ENCODE measurements at regions not wholly inside any gene's neighbourhood (a gene's known extent, or its start where the extent isn't known, plus 50 kb on each side); places are given as distances from the start of the nearest gene placed in this dataset.

- TF ChIP-seq CTCF (conservative IDR thresholded peaks at IDR 0.05; ENCODE audit: low read length) (no peak), EZH2phosphoT487 (IDR thresholded peaks at IDR 0.05; ENCODE audit: borderline replicate concordance) (no peak)
Observed at GRCh38 chr3:78348664-78349063, 1308.8 kb downstream of the ROBO2 start.
